ENCODE measurements at regions not wholly inside any gene's neighbourhood (a gene's known extent, or its start where the extent isn't known, plus 50 kb on each side); places are given as distances from the start of the nearest gene placed in this dataset.

GRCh38 chr6:144896289-144896688, 611.2 kb downstream of the UTRN start:
- no peaks in the 10 kb centered on the region for H3K36me3 ChIP-seq
- no peaks in the 10 kb centered on the region for H3K4me1 ChIP-seq
- no peaks in the 10 kb centered on the region for H3K9me3 ChIP-seq
- no peak overlapping the region for H3K9ac ChIP-seq (ENCODE audit: low read depth in 2 of 2, low read length in 2 of 2)
- no peaks in the 10 kb centered on the region for H3K27me3 ChIP-seq
- H3K27ac ChIP-seq = no peak overlapping the region
- intact Hi-C loops (cut with DNase I) = no loop called here
- TF ChIP-seq CTCF (IDR thresholded peaks at IDR 0.05) = no peak
- no peak for DNase-seq
- H3K4me3 ChIP-seq = no peak overlapping the region

GRCh38 chr6:144896871-144897270, 611.7 kb downstream of the UTRN start:
- no peak for DNase-seq
- no peak overlapping the region for H3K9ac ChIP-seq (ENCODE audit: low read depth in 2 of 2, low read length in 2 of 2)
- no peak overlapping the region for H3K27ac ChIP-seq
- no peaks in the 10 kb centered on the region for H3K9me3 ChIP-seq
- no peaks in the 10 kb centered on the region for H3K36me3 ChIP-seq
- no peak overlapping the region for H3K4me3 ChIP-seq
- H3K4me1 ChIP-seq = no peaks in the 10 kb centered on the region
- no peaks in the 10 kb centered on the region for H3K27me3 ChIP-seq
- intact Hi-C loops (cut with DNase I) = no loop called here
- no peak for TF ChIP-seq CTCF (IDR thresholded peaks at IDR 0.05)

GRCh38 chr6:144897441-144897921, 612.3 kb downstream of the UTRN start:
- H3K9ac ChIP-seq (ENCODE audit: low read depth in 2 of 2, low read length in 2 of 2) = no peak overlapping the region
- no peaks in the 10 kb centered on the region for H3K4me1 ChIP-seq
- no peak for TF ChIP-seq CTCF (IDR thresholded peaks at IDR 0.05)

GRCh38 chr6:144898052-144898689, 613.0 kb downstream of the UTRN start:
- TF ChIP-seq CTCF (IDR thresholded peaks at IDR 0.05) = no peak
- H3K9me3 ChIP-seq = no peaks in the 10 kb centered on the region
- H3K9ac ChIP-seq (ENCODE audit: low read depth in 2 of 2, low read length in 2 of 2) = no peak overlapping the region
- H3K27ac ChIP-seq = no peak overlapping the region
- H3K36me3 ChIP-seq = no peaks in the 10 kb centered on the region
- no peaks in the 10 kb centered on the region for H3K4me1 ChIP-seq
- no peak overlapping the region for H3K4me3 ChIP-seq
- H3K27me3 ChIP-seq = no peaks in the 10 kb centered on the region
- intact Hi-C loops (cut with DNase I) = no loop called here
- DNase-seq = no peak

More at GRCh38 chr6:144897441-144897921, 612.3 kb downstream of the UTRN start:
- Histone ChIP-seq H3K27me3 (no peaks in the 10 kb centered on the region), H3K27ac (no peak overlapping the region), H3K4me3 (no peak overlapping the region), H3K9me3 (no peaks in the 10 kb centered on the region), H3K36me3 (no peaks in the 10 kb centered on the region)
- intact Hi-C loops (cut with DNase I) = no loop called here
- DNase-seq = peak; percentile 28

- Histone ChIP-seq H3K9me3 (no peaks in the 10 kb centered on the region), H3K4me1 (no peaks in the 10 kb centered on the region), H3K4me3 (no peak overlapping the region), H3K9ac (ENCODE audit: low read depth in 2 of 2, low read length in 2 of 2) (no peak overlapping the region), H3K36me3 (no peaks in the 10 kb centered on the region), H3K27me3 (no peaks in the 10 kb centered on the region), H3K27ac (no peak overlapping the region)
- DNase-seq = no peak
- intact Hi-C loops (cut with DNase I) = no loop called here
- TF ChIP-seq CTCF (IDR thresholded peaks at IDR 0.05) = no peak
Observed at GRCh38 chr6:144898741-144899140, 613.6 kb downstream of the UTRN start.
